ENCODE measurements at regions not wholly inside any gene's neighbourhood (a gene's known extent, or its start where the extent isn't known, plus 50 kb on each side); places are given as distances from the start of the nearest gene placed in this dataset.

GRCh38 chr6:80608881-80609280, 502.4 kb downstream of the BCKDHB start:
- no peak for TF ChIP-seq CTCF (IDR thresholded peaks at IDR 0.05)
- no peak for TF ChIP-seq POLR2A (IDR thresholded peaks at IDR 0.05)

Data from lower leg skin (tissue), 3 donors.